SK-N-MC (cell line): ENCODE measurements at regions not wholly inside any gene's neighbourhood (a gene's known extent, or its start where the extent isn't known, plus 50 kb on each side); places are given as distances from the start of the nearest gene placed in this dataset.

Experiments
- EZH2 ChIP-seq: fragments of 200-600 bp; sonication (generic); IDR thresholded peaks from one replicate; pipeline ENCODE4 v1.6.1; 2017; ENCODE audit warnings: antibody characterized with exemption
- FOXP2 ChIP-seq: optimal IDR thresholded peaks from 2 replicates; pipeline ENCODE3; 2011; ENCODE audit warnings: mild to moderate bottlenecking, moderate library complexity; ENCODE audit not compliant: insufficient read depth; ENCODE audit errors: extremely low read length, control extremely low read depth

DNA sequence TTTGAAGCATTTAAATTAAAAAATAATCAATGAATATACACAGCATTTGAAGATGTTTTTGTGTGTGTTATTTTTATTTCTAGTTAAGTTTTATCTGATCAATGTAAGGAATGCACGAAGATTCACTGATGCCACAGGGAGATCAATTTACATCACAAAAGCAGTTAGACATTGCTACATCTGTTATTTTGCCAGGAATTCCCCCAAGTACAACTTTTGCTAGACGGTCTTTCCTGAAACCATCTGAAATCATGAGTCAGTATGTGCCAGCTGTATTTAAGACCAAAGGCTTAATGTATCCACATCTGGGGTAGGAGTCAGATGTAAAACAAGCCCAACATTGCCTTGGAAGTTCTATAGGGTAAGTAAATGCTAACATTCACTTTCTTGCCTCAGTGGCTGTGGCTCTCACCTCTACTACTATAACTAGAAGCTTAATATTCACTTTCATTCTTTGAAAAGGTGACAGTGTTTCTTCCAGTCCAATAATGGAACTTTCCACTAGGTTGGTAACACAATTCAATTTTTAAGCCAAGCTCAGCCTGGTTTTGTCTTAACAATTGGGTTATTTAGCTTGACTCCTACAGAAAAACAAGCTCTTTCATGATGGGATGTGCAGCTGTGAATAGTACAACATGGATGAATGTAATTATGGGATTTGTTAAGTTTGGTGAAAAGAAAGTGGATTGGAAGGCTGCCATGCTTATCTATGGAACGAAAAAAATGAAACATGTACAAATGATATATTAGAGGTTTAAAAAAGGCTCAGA lies 385.4 kb upstream of the TMEM132C start:
- TF ChIP-seq EZH2: no peak
- TF ChIP-seq FOXP2: no peak
